Stimulated activated naive CD8-positive, alpha-beta T cell treated with anti-CD3 and anti-CD28 coated beads, Interleukin-15, Interleukin-2, amounts not matched to agents 100 ng/mL and 50 ng/mL, for 24 hours (primary cell): ENCODE measurements at regions not wholly inside any gene's neighbourhood (a gene's known extent, or its start where the extent isn't known, plus 50 kb on each side); places are given as distances from the start of the nearest gene placed in this dataset.
"Not testable (repeated sequence)": the region's sequence is repeated elsewhere in the genome, so short reads cannot be mapped to it uniquely, and the experiment has no call there.

Source experiments
- H3K27ac Mint-ChIP-seq: one replicate; pipeline ENCODE4 v1.8.0; 2021; ENCODE audit warnings: mild to moderate bottlenecking, mixed read lengths
- H3K27me3 Mint-ChIP-seq: one replicate; pipeline ENCODE4 v1.8.0; 2021; ENCODE audit warnings: mixed read lengths
- H3K36me3 Mint-ChIP-seq: one replicate; pipeline ENCODE4 v1.8.0; 2021; ENCODE audit warnings: low read depth, mixed read lengths
- H3K4me1 Mint-ChIP-seq: one replicate; pipeline ENCODE4 v1.8.0; 2021; ENCODE audit warnings: low read depth, mixed read lengths
- H3K4me3 Mint-ChIP-seq: one replicate; pipeline ENCODE4 v1.8.0; 2021; ENCODE audit warnings: mild to moderate bottlenecking, mixed read lengths
- H3K9me3 Mint-ChIP-seq: one replicate; pipeline ENCODE4 v1.8.0; 2021; ENCODE audit warnings: mixed read lengths

- H3K36me3 Mint-ChIP-seq: no peaks in the 10 kb centered on the region
- peaks cover 8% of the 10 kb centered on the region for H3K27me3 Mint-ChIP-seq
- no peak overlapping the region for H3K27ac Mint-ChIP-seq
- no peaks in the 10 kb centered on the region for H3K4me1 Mint-ChIP-seq
- no peaks in the 10 kb centered on the region for H3K9me3 Mint-ChIP-seq
- no peak overlapping the region for H3K4me3 Mint-ChIP-seq
Observed at GRCh38 chr18:24590946-24591345, 130.5 kb downstream of the HRH4 start.

GRCh38 chr18:24593401-24593800 is 133.0 kb downstream of the HRH4 start:
- Mint-ChIP-seq H3K36me3 (no peaks in the 10 kb centered on the region), H3K27ac (no peak overlapping the region), H3K9me3 (no peaks in the 10 kb centered on the region), H3K27me3 (no peaks in the 10 kb centered on the region), H3K4me1 (no peaks in the 10 kb centered on the region), H3K4me3 (no peak overlapping the region)

- H3K36me3 Mint-ChIP-seq: no peaks in the 10 kb centered on the region
- no peaks in the 10 kb centered on the region for H3K27me3 Mint-ChIP-seq
- no peak overlapping the region for H3K4me3 Mint-ChIP-seq
- no peaks in the 10 kb centered on the region for H3K4me1 Mint-ChIP-seq
- H3K27ac Mint-ChIP-seq: no peak overlapping the region
- H3K9me3 Mint-ChIP-seq: no peaks in the 10 kb centered on the region
Observed at GRCh38 chr18:24593886-24594285, 133.4 kb downstream of the HRH4 start.

GRCh38 chr18:24595561-24596031 is 135.2 kb downstream of the HRH4 start:
- H3K9me3 Mint-ChIP-seq: no peaks in the 10 kb centered on the region
- no peaks in the 10 kb centered on the region for H3K36me3 Mint-ChIP-seq
- no peaks in the 10 kb centered on the region for H3K4me1 Mint-ChIP-seq
- no peak overlapping the region for H3K27ac Mint-ChIP-seq
- H3K4me3 Mint-ChIP-seq: no peak overlapping the region
- no peaks in the 10 kb centered on the region for H3K27me3 Mint-ChIP-seq

- Mint-ChIP-seq H3K4me1 (no peaks in the 10 kb centered on the region), H3K4me3 (no peak overlapping the region), H3K36me3 (no peaks in the 10 kb centered on the region), H3K9me3 (no peaks in the 10 kb centered on the region), H3K27me3 (no peaks in the 10 kb centered on the region), H3K27ac (no peak overlapping the region)
Observed at GRCh38 chr18:24600076-24600654, 139.7 kb downstream of the HRH4 start.

GRCh38 chr18:24601585-24601984 is 141.1 kb downstream of the HRH4 start:
- H3K36me3 Mint-ChIP-seq: no peaks in the 10 kb centered on the region
- no peaks in the 10 kb centered on the region for H3K4me1 Mint-ChIP-seq
- H3K27ac Mint-ChIP-seq: no peak overlapping the region

GRCh38 chr18:24602201-24602600 is 141.8 kb downstream of the HRH4 start:
- no peak overlapping the region for H3K4me3 Mint-ChIP-seq
- H3K27me3 Mint-ChIP-seq: no peaks in the 10 kb centered on the region
- no peaks in the 10 kb centered on the region for H3K36me3 Mint-ChIP-seq
- no peak overlapping the region for H3K27ac Mint-ChIP-seq
- no peaks in the 10 kb centered on the region for H3K4me1 Mint-ChIP-seq
- no peaks in the 10 kb centered on the region for H3K9me3 Mint-ChIP-seq

More at GRCh38 chr18:24601585-24601984, 141.1 kb downstream of the HRH4 start:
- Mint-ChIP-seq H3K4me3 (no peak overlapping the region), H3K9me3 (no peaks in the 10 kb centered on the region), H3K27me3 (no peaks in the 10 kb centered on the region)

GRCh38 chr18:24603151-24603550 is 142.7 kb downstream of the HRH4 start:
- Mint-ChIP-seq H3K27ac (no peak overlapping the region), H3K4me1 (no peaks in the 10 kb centered on the region), H3K36me3 (no peaks in the 10 kb centered on the region), H3K4me3 (no peak overlapping the region), H3K27me3 (no peaks in the 10 kb centered on the region), H3K9me3 (no peaks in the 10 kb centered on the region)

GRCh38 chr18:24605444-24605843 is 145.0 kb downstream of the HRH4 start:
- H3K36me3 Mint-ChIP-seq: no peaks in the 10 kb centered on the region
- no peaks in the 10 kb centered on the region for H3K9me3 Mint-ChIP-seq
- no peaks in the 10 kb centered on the region for H3K27me3 Mint-ChIP-seq
- H3K4me1 Mint-ChIP-seq: no peaks in the 10 kb centered on the region
- H3K27ac Mint-ChIP-seq: no peak overlapping the region
- H3K4me3 Mint-ChIP-seq: no peak overlapping the region

- Mint-ChIP-seq H3K27me3 (no peaks in the 10 kb centered on the region), H3K4me1 (no peaks in the 10 kb centered on the region), H3K27ac (no peak overlapping the region), H3K4me3 (no peak overlapping the region), H3K36me3 (no peaks in the 10 kb centered on the region), H3K9me3 (no peaks in the 10 kb centered on the region)
Observed at GRCh38 chr18:24609254-24609653, 148.8 kb downstream of the HRH4 start.

- H3K9me3 Mint-ChIP-seq: no peaks in the 10 kb centered on the region
- H3K27ac Mint-ChIP-seq: no peak overlapping the region
- no peaks in the 10 kb centered on the region for H3K36me3 Mint-ChIP-seq
- H3K27me3 Mint-ChIP-seq: no peaks in the 10 kb centered on the region
- no peak overlapping the region for H3K4me3 Mint-ChIP-seq
- H3K4me1 Mint-ChIP-seq: no peaks in the 10 kb centered on the region
Observed at GRCh38 chr18:24611075-24611474, 150.6 kb downstream of the HRH4 start.

GRCh38 chr18:24613896-24614640 is 153.6 kb downstream of the HRH4 start:
- no peaks in the 10 kb centered on the region for H3K27me3 Mint-ChIP-seq
- H3K4me3 Mint-ChIP-seq: no peak overlapping the region
- H3K9me3 Mint-ChIP-seq: no peaks in the 10 kb centered on the region
- H3K4me1 Mint-ChIP-seq: no peaks in the 10 kb centered on the region
- no peaks in the 10 kb centered on the region for H3K36me3 Mint-ChIP-seq
- H3K27ac Mint-ChIP-seq: no peak overlapping the region

GRCh38 chr18:24616653-24617052 is 156.2 kb downstream of the HRH4 start:
- H3K4me1 Mint-ChIP-seq: no peaks in the 10 kb centered on the region
- no peaks in the 10 kb centered on the region for H3K36me3 Mint-ChIP-seq

GRCh38 chr18:24624421-24624820 is 164.0 kb downstream of the HRH4 start:
- H3K4me3 Mint-ChIP-seq, H3K36me3 Mint-ChIP-seq, H3K9me3 Mint-ChIP-seq, H3K27me3 Mint-ChIP-seq, H3K4me1 Mint-ChIP-seq, H3K27ac Mint-ChIP-seq: not testable (repeated sequence)

More at GRCh38 chr18:24616653-24617052, 156.2 kb downstream of the HRH4 start:
- Mint-ChIP-seq H3K27me3 (no peaks in the 10 kb centered on the region), H3K9me3 (no peaks in the 10 kb centered on the region), H3K4me3 (no peak overlapping the region), H3K27ac (no peak overlapping the region)

GRCh38 chr18:24627644-24628315 is 167.3 kb downstream of the HRH4 start:
- Mint-ChIP-seq H3K4me1 (no peaks in the 10 kb centered on the region), H3K4me3 (no peak overlapping the region), H3K36me3 (no peaks in the 10 kb centered on the region), H3K9me3 (no peaks in the 10 kb centered on the region), H3K27ac (no peak overlapping the region), H3K27me3 (peaks cover 11% of the 10 kb centered on the region)
